CD8-positive, alpha-beta memory T cell (primary cell): ENCODE measurements at regions not wholly inside any gene's neighbourhood (a gene's known extent, or its start where the extent isn't known, plus 50 kb on each side); places are given as distances from the start of the nearest gene placed in this dataset.

Source experiments
- CTCF ChIA-PET: fragments of 350-600 bp; sonication (Branson Sonifier 250); formaldehyde crosslinking; loops from one replicate; lab custom pipeline; 2021; ENCODE audit warnings: antibody characterized with exemption; lab: Charles Lee
- POLR2A ChIA-PET: fragments of 350-600 bp; sonication (Branson Sonifier 250); formaldehyde crosslinking; loops from one replicate; lab custom pipeline; 2021; ENCODE audit warnings: antibody characterized with exemption; lab: Charles Lee
- DNase-seq, 5 donors: peaks; one replicate each; pipeline versions ENCODE4 v3.0.0 to v3.0.0-alpha.2; 2020 to 2022; ENCODE audit warnings: mixed read lengths in 1 of 5
- H3K27ac ChIP-seq: one replicate; pipeline ENCODE4 v1.7.0; 2013; ENCODE audit warnings: low read depth, mild to moderate bottlenecking, low read length, moderate library complexity
- H3K27me3 ChIP-seq: 2 replicates; pipeline ENCODE4 v1.7.0; 2013; ENCODE audit warnings: low read length, mild to moderate bottlenecking; ENCODE audit not compliant: insufficient read depth, poor library complexity, severe bottlenecking
- H3K36me3 ChIP-seq: 2 replicates; pipeline ENCODE4 v1.7.0; 2013; ENCODE audit warnings: mild to moderate bottlenecking, low read length, moderate library complexity; ENCODE audit not compliant: insufficient read depth
- H3K4me1 ChIP-seq: 2 replicates; pipeline ENCODE4 v1.7.0; 2013; ENCODE audit warnings: mild to moderate bottlenecking, low read length, moderate library complexity; ENCODE audit not compliant: insufficient read depth
- H3K4me3 ChIP-seq: 2 replicates; pipeline ENCODE4 v1.7.0; 2013; ENCODE audit warnings: mild to moderate bottlenecking, low read length
- H3K9me3 ChIP-seq: 2 replicates; pipeline ENCODE4 v1.7.0; 2013; ENCODE audit warnings: mild to moderate bottlenecking, low read length
- H3K27ac Mint-ChIP-seq, 8 donors: one replicate each; pipeline ENCODE4 v1.8.0; 2020 to 2021; ENCODE audit warnings: mixed read lengths in 8 of 8, mild to moderate bottlenecking in 6 of 8, inconsistent platforms in 3 of 8, moderate library complexity in 3 of 8
- H3K27me3 Mint-ChIP-seq, 2 donors: one replicate each; pipeline ENCODE4 v1.8.0; 2020 to 2021; ENCODE audit warnings: mixed read lengths in 2 of 2, mild to moderate bottlenecking in 1 of 2, moderate library complexity in 1 of 2
- H3K36me3 Mint-ChIP-seq, 3 donors: one replicate each; pipeline ENCODE4 v1.8.0; 2020 to 2021; ENCODE audit warnings: mixed read lengths in 3 of 3, inconsistent platforms in 1 of 3, mild to moderate bottlenecking in 1 of 3
- H3K4me1 Mint-ChIP-seq, 3 donors: one replicate each; pipeline ENCODE4 v1.8.0; 2020 to 2021; ENCODE audit warnings: mixed read lengths in 3 of 3, inconsistent platforms in 1 of 3, mild to moderate bottlenecking in 1 of 3
- H3K4me3 Mint-ChIP-seq, 7 donors: one replicate each; pipeline ENCODE4 v1.8.0; 2020 to 2021; ENCODE audit warnings: mixed read lengths in 7 of 7, mild to moderate bottlenecking in 6 of 7, moderate library complexity in 4 of 7, inconsistent platforms in 2 of 7
- H3K9me3 Mint-ChIP-seq, 5 donors: one replicate each; pipeline ENCODE4 v1.8.0; 2020 to 2022; ENCODE audit warnings: mixed read lengths in 5 of 5, mild to moderate bottlenecking in 3 of 5, moderate library complexity in 2 of 5, inconsistent platforms in 1 of 5

DNA sequence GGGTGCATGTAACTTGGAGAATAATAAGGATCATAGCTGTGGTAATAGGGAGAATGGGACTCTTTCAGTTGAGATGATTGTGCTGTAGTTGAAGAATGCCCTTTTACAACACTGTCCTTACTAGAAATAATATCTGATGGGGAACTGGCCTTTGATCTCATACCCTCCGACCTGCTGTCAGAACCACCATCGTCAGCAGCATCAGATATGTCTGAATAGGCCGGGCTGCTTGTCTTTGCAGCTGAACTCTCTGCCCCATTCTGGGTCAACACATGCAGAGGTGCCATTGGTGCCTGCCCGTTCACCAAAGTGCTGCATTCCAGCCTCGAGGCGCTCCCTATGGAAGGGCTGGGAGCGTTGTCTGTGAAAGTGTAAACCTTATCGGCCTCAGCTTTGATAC, 99.1 kb downstream of the ZNF608 start:
- peaks cover 12 to 37% (median 17%) of the 10 kb centered on the region in 3 donors for H3K4me1 Mint-ChIP-seq
- Histone ChIP-seq H3K4me1 (peaks cover 36% of the 10 kb centered on the region), H3K9me3 (no peaks in the 10 kb centered on the region), H3K4me3 (no peak overlapping the region), H3K27me3 (peaks cover 11% of the 10 kb centered on the region), H3K36me3 (no peaks in the 10 kb centered on the region), H3K27ac (no peak overlapping the region)
- ChIA-PET POLR2A (no interaction called here), CTCF (no interaction called here)
- DNase-seq: no peak
- peaks cover 0 to 4% (median 2%) of the 10 kb centered on the region in 5 donors for H3K9me3 Mint-ChIP-seq
- H3K27me3 Mint-ChIP-seq: peaks cover 0 to 10% of the 10 kb centered on the region in 2 donors
- H3K27ac Mint-ChIP-seq: no peak overlapping the region
- H3K4me3 Mint-ChIP-seq: no peak overlapping the region
- peaks cover 0 to 2% (median 0%) of the 10 kb centered on the region in 3 donors for H3K36me3 Mint-ChIP-seq

DNA sequence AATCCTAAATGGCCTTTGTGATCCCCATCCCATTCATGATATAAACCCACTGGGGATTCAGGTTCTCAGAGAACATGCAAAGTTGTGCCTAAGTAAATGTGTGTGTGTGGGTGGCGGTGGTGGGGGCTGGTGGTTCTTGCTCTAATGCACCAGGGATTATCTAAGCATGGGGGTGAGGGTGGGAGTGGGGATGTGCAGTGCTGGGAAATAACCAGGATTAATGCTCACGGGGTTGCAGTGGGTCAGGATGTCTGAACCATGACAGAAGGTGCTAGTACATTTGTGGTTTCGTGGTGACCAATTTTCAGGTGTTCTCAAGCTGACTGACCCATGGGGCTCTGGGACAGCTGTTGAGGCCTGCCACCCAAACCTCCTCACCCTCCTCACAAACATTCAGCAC, 101.0 kb downstream of the ZNF608 start:
- H3K4me3 Mint-ChIP-seq: no peak overlapping the region
- no peaks in the 10 kb centered on the region for H3K36me3 ChIP-seq
- H3K27ac Mint-ChIP-seq: no peak overlapping the region
- no peak overlapping the region for H3K4me3 ChIP-seq
- ChIA-PET CTCF (no interaction called here), POLR2A (no interaction called here)
- H3K36me3 Mint-ChIP-seq: no peaks in the 10 kb centered on the region
- H3K4me1 ChIP-seq: peaks cover 20% of the 10 kb centered on the region
- no peak overlapping the region for H3K27ac ChIP-seq
- peaks cover 0 to 4% (median 2%) of the 10 kb centered on the region in 5 donors for H3K9me3 Mint-ChIP-seq
- H3K9me3 ChIP-seq: no peaks in the 10 kb centered on the region
- H3K27me3 Mint-ChIP-seq: peaks cover 0 to 8% of the 10 kb centered on the region in 2 donors
- DNase-seq: no peak
- no peaks in the 10 kb centered on the region for H3K27me3 ChIP-seq
- peaks cover 9 to 27% (median 12%) of the 10 kb centered on the region in 3 donors for H3K4me1 Mint-ChIP-seq

DNA sequence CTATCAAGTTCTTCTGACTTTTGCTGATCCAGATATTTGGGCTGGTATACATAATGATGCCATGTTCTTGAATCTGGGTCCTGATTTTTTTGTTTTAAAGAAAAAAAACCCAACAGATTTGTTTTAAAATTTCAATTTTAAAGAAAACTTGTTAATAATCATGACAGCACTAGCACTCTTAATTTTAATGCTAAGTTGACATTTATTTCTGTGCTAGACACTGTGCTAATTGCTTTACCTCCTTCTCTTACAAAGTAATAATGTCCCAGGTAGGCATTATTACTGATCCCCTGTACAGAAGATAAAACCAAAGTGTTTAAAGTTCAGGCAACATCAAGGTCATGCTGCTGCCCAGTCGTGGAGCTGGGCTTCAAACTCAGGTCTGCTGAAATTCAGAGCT, 101.9 kb downstream of the ZNF608 start:
- POLR2A ChIA-PET: no interaction called here
- peaks cover 6 to 19% (median 6%) of the 10 kb centered on the region in 3 donors for H3K4me1 Mint-ChIP-seq
- H3K27ac Mint-ChIP-seq: no peak overlapping the region
- no peak for DNase-seq
- CTCF ChIA-PET: no interaction called here
- Histone ChIP-seq H3K4me3 (no peak overlapping the region), H3K9me3 (no peaks in the 10 kb centered on the region), H3K27me3 (no peaks in the 10 kb centered on the region), H3K36me3 (no peaks in the 10 kb centered on the region), H3K4me1 (peaks cover 12% of the 10 kb centered on the region), H3K27ac (no peak overlapping the region)
- H3K27me3 Mint-ChIP-seq: peaks cover 0 to 8% of the 10 kb centered on the region in 2 donors
- no peak overlapping the region for H3K4me3 Mint-ChIP-seq
- no peaks in the 10 kb centered on the region for H3K36me3 Mint-ChIP-seq
- H3K9me3 Mint-ChIP-seq: peaks cover 0 to 4% (median 2%) of the 10 kb centered on the region in 5 donors

GRCh38 chr5:124644138-124644537, 102.3 kb downstream of the ZNF608 start:
- no peak for DNase-seq
- H3K36me3 ChIP-seq: no peaks in the 10 kb centered on the region
- H3K27me3 Mint-ChIP-seq: peaks cover 0 to 7% of the 10 kb centered on the region in 2 donors
- ChIA-PET CTCF (no interaction called here), POLR2A (no interaction called here)
- H3K27ac Mint-ChIP-seq: no peak overlapping the region
- H3K9me3 ChIP-seq: no peaks in the 10 kb centered on the region
- no peaks in the 10 kb centered on the region for H3K27me3 ChIP-seq
- peaks cover 2 to 15% (median 2%) of the 10 kb centered on the region in 3 donors for H3K4me1 Mint-ChIP-seq
- H3K36me3 Mint-ChIP-seq: no peaks in the 10 kb centered on the region
- no peak overlapping the region for H3K4me3 Mint-ChIP-seq
- H3K4me3 ChIP-seq: no peak overlapping the region
- peaks cover 8% of the 10 kb centered on the region for H3K4me1 ChIP-seq
- H3K27ac ChIP-seq: no peak overlapping the region
- H3K9me3 Mint-ChIP-seq: peaks cover 0 to 4% (median 2%) of the 10 kb centered on the region in 5 donors

GRCh38 chr5:124643336-124643735, 103.1 kb downstream of the ZNF608 start:
- H3K9me3 ChIP-seq: no peaks in the 10 kb centered on the region
- peaks cover 0 to 7% of the 10 kb centered on the region in 2 donors for H3K27me3 Mint-ChIP-seq
- peaks cover 0 to 11% (median under 1%) of the 10 kb centered on the region in 3 donors for H3K4me1 Mint-ChIP-seq
- no peak overlapping the region for H3K27ac Mint-ChIP-seq
- POLR2A ChIA-PET: no interaction called here
- DNase-seq: no peak
- no peak overlapping the region for H3K27ac ChIP-seq
- CTCF ChIA-PET: no interaction called here
- H3K4me3 Mint-ChIP-seq: no peak overlapping the region
- H3K4me3 ChIP-seq: no peak overlapping the region
- H3K9me3 Mint-ChIP-seq: peaks cover 0 to 5% (median 2%) of the 10 kb centered on the region in 5 donors
- no peaks in the 10 kb centered on the region for H3K4me1 ChIP-seq
- H3K36me3 Mint-ChIP-seq: no peaks in the 10 kb centered on the region
- H3K36me3 ChIP-seq: no peaks in the 10 kb centered on the region
- no peaks in the 10 kb centered on the region for H3K27me3 ChIP-seq

- H3K27me3 Mint-ChIP-seq: peaks cover 0 to 7% of the 10 kb centered on the region in 2 donors
- POLR2A ChIA-PET: no interaction called here
Measured at GRCh38 chr5:124642151-124642550, 104.3 kb downstream of the ZNF608 start.

GRCh38 chr5:124641154-124641792, 105.2 kb downstream of the ZNF608 start:
- no peaks in the 10 kb centered on the region for H3K4me1 Mint-ChIP-seq
- no peaks in the 10 kb centered on the region for H3K36me3 ChIP-seq
- CTCF ChIA-PET: no interaction called here

More at GRCh38 chr5:124642151-124642550, 104.3 kb downstream of the ZNF608 start:
- Histone ChIP-seq H3K27ac (no peak overlapping the region), H3K36me3 (no peaks in the 10 kb centered on the region), H3K4me1 (no peaks in the 10 kb centered on the region), H3K27me3 (no peaks in the 10 kb centered on the region), H3K4me3 (no peak overlapping the region), H3K9me3 (no peaks in the 10 kb centered on the region)
- Mint-ChIP-seq H3K9me3 (peaks cover 0 to 2% (median 2%) of the 10 kb centered on the region in 5 donors), H3K4me3 (no peak overlapping the region), H3K36me3 (no peaks in the 10 kb centered on the region), H3K27ac (no peak overlapping the region), H3K4me1 (peaks cover 0 to 2% (median 0%) of the 10 kb centered on the region in 3 donors)
- CTCF ChIA-PET: no interaction called here
- no peak for DNase-seq

GRCh38 chr5:124639095-124639665, 107.3 kb downstream of the ZNF608 start:
- Mint-ChIP-seq H3K4me1 (no peaks in the 10 kb centered on the region), H3K9me3 (peaks cover 0 to 2% (median 0%) of the 10 kb centered on the region in 5 donors), H3K36me3 (no peaks in the 10 kb centered on the region), H3K4me3 (no peak overlapping the region), H3K27me3 (peaks cover 0 to 3% of the 10 kb centered on the region in 2 donors), H3K27ac (no peak overlapping the region)
- no peak for DNase-seq
- H3K27ac ChIP-seq: no peak overlapping the region
- no peaks in the 10 kb centered on the region for H3K36me3 ChIP-seq
- H3K27me3 ChIP-seq: no peaks in the 10 kb centered on the region
- POLR2A ChIA-PET: no interaction called here
- CTCF ChIA-PET: no interaction called here
- no peaks in the 10 kb centered on the region for H3K4me1 ChIP-seq
- H3K4me3 ChIP-seq: no peak overlapping the region
- no peaks in the 10 kb centered on the region for H3K9me3 ChIP-seq

More at GRCh38 chr5:124641154-124641792, 105.2 kb downstream of the ZNF608 start:
- H3K9me3 ChIP-seq: no peaks in the 10 kb centered on the region
- no peak overlapping the region for H3K27ac Mint-ChIP-seq
- no peaks in the 10 kb centered on the region for H3K36me3 Mint-ChIP-seq
- H3K27ac ChIP-seq: no peak overlapping the region
- DNase-seq: no peak
- POLR2A ChIA-PET: no interaction called here
- H3K9me3 Mint-ChIP-seq: peaks cover 0 to 2% (median 2%) of the 10 kb centered on the region in 5 donors
- no peak overlapping the region for H3K4me3 Mint-ChIP-seq
- H3K4me1 ChIP-seq: no peaks in the 10 kb centered on the region
- H3K27me3 ChIP-seq: no peaks in the 10 kb centered on the region
- H3K4me3 ChIP-seq: no peak overlapping the region
- peaks cover 0 to 3% of the 10 kb centered on the region in 2 donors for H3K27me3 Mint-ChIP-seq
